Body of pancreas (tissue), 4 donors: ENCODE measurements at regions not wholly inside any gene's neighbourhood (a gene's known extent, or its start where the extent isn't known, plus 50 kb on each side); places are given as distances from the start of the nearest gene placed in this dataset.

Experiments used
- CTCF ChIP-seq, 7 experiments: fragments of 450-650 bp in 4 of 7; fragments of 200-600 bp in 3 of 7; sonication (generic) in 3 of 7; IDR thresholded peaks; one replicate each; pipeline ENCODE4 v1.5.1; 2016 to 2019; ENCODE audit warnings: antibody characterized with exemption in 7 of 7
- POLR2A ChIP-seq, 3 donors: fragments of 450-650 bp; IDR thresholded peaks; one replicate each; pipeline ENCODE4 v1.6.1; 2016; ENCODE audit warnings: antibody characterized with exemption in 3 of 3, mild to moderate bottlenecking in 2 of 3

GRCh38 chr16:35908152-35908551 is 2448.7 kb downstream of the TP53TG3F start:
- TF ChIP-seq CTCF (IDR thresholded peaks at IDR 0.05) (no peak), POLR2A (IDR thresholded peaks at IDR 0.05) (no peak)
